ENCODE measurements at regions not wholly inside any gene's neighbourhood (a gene's known extent, or its start where the extent isn't known, plus 50 kb on each side); places are given as distances from the start of the nearest gene placed in this dataset.

GRCh38 chr5:43993634-43994351 lies 390.8 kb downstream of the NNT start:
- intact Hi-C loops (cut with micrococcal nuclease; ENCODE audit: unreplicated experiment), result no loop called here
- no peak for DNase-seq
- ChIA-PET CTCF (no interaction called here), POLR2A (ENCODE audit: unreplicated experiment) (no interaction called here)
- no peaks in the 10 kb centered on the region; the same call in 1 of the 2 replicates for H3K9me2 ChIP-seq (ENCODE audit: insufficient read depth)
- no peaks in the 10 kb centered on the region for H3K27me3 ChIP-seq (ENCODE audit: insufficient read depth, low read depth)
- no peaks in the 10 kb centered on the region for H3K36me3 ChIP-seq (ENCODE audit: low read depth)
- no TSS peak for BruUV-seq (replicated peaks)
- TF ChIP-seq EZH2 (IDR thresholded peaks at IDR 0.05; ENCODE audit: low read depth) (no peak), CTCF (conservative IDR thresholded peaks at IDR 0.05) (no peak)
- no peaks in the 10 kb centered on the region for H3K4me1 ChIP-seq (replicated peaks; ENCODE audit: insufficient read depth)
- H3K79me2 ChIP-seq (ENCODE audit: low read depth), result no peaks in the 10 kb centered on the region
- no peaks in the 10 kb centered on the region for H4K20me1 ChIP-seq (ENCODE audit: insufficient read depth)
- H3K9me3 ChIP-seq (ENCODE audit: insufficient read depth, low read depth), result no peaks in the 10 kb centered on the region
- no peaks in the 10 kb centered on the region for H3F3A ChIP-seq (ENCODE audit: insufficient read depth, low read depth)
- H3K4me3 ChIP-seq, result no peak overlapping the region
- no peak overlapping the region for H2AFZ ChIP-seq
- no peak overlapping the region for H3K27ac ChIP-seq
- H3K4me2 ChIP-seq, result no peak overlapping the region

- Histone ChIP-seq H3K4me1 (replicated peaks; ENCODE audit: insufficient read depth) (no peaks in the 10 kb centered on the region), H3K36me3 (ENCODE audit: low read depth) (no peaks in the 10 kb centered on the region), H3K27me3 (ENCODE audit: insufficient read depth, low read depth) (no peaks in the 10 kb centered on the region), H4K20me1 (ENCODE audit: insufficient read depth) (no peaks in the 10 kb centered on the region), H2AFZ (no peak overlapping the region), H3K27ac (no peak overlapping the region), H3K79me2 (ENCODE audit: low read depth) (no peaks in the 10 kb centered on the region), H3K4me3 (no peak overlapping the region), H3K9me2 (ENCODE audit: insufficient read depth) (no peaks in the 10 kb centered on the region), H3K9me3 (ENCODE audit: insufficient read depth, low read depth) (no peaks in the 10 kb centered on the region), H3F3A (ENCODE audit: insufficient read depth, low read depth) (no peaks in the 10 kb centered on the region), H3K4me2 (no peak overlapping the region)
- no TSS peak for BruUV-seq (replicated peaks)
- TF ChIP-seq EZH2 (IDR thresholded peaks at IDR 0.05; ENCODE audit: low read depth) (no peak), CTCF (conservative IDR thresholded peaks at IDR 0.05) (no peak)
- ChIA-PET POLR2A (ENCODE audit: unreplicated experiment) (no interaction called here), CTCF (no interaction called here)
- no peak for DNase-seq
- intact Hi-C loops (cut with micrococcal nuclease; ENCODE audit: unreplicated experiment), result no loop called here
Observed at GRCh38 chr5:43985411-43985810, 382.4 kb downstream of the NNT start.

- H3K9me2 ChIP-seq (ENCODE audit: insufficient read depth), result no peaks in the 10 kb centered on the region
- no peaks in the 10 kb centered on the region for H4K20me1 ChIP-seq (ENCODE audit: insufficient read depth)
- POLR2A ChIA-PET (ENCODE audit: unreplicated experiment), result no interaction called here
- no peaks in the 10 kb centered on the region for H3K4me1 ChIP-seq (replicated peaks; ENCODE audit: insufficient read depth)
- no TSS peak for BruUV-seq (replicated peaks)
- H3K27me3 ChIP-seq (ENCODE audit: insufficient read depth, low read depth), result no peaks in the 10 kb centered on the region
- no peak for TF ChIP-seq EZH2 (IDR thresholded peaks at IDR 0.05; ENCODE audit: low read depth)
- no peak for TF ChIP-seq CTCF (conservative IDR thresholded peaks at IDR 0.05)
- no peak for DNase-seq
- no peak overlapping the region for H2AFZ ChIP-seq
- no peaks in the 10 kb centered on the region for H3F3A ChIP-seq (ENCODE audit: insufficient read depth, low read depth)
- no peak overlapping the region for H3K27ac ChIP-seq
- no peaks in the 10 kb centered on the region for H3K9me3 ChIP-seq (ENCODE audit: insufficient read depth, low read depth)
- no peak overlapping the region for H3K4me3 ChIP-seq
- no peaks in the 10 kb centered on the region for H3K36me3 ChIP-seq (ENCODE audit: low read depth)
- no peaks in the 10 kb centered on the region for H3K79me2 ChIP-seq (ENCODE audit: low read depth)
- no peak overlapping the region for H3K4me2 ChIP-seq
- CTCF ChIA-PET, result interaction anchor here (0.6 kb wide), 1 partner anchor 496 kb away, joined by 5 read pairs; no protein-coding TSS in a partner anchor
- intact Hi-C loops (cut with micrococcal nuclease; ENCODE audit: unreplicated experiment), result no loop called here
Observed at GRCh38 chr5:43981556-43981955, 378.6 kb downstream of the NNT start.

Data from PC-9 (cell line).